ENCODE measurements at regions not wholly inside any gene's neighbourhood (a gene's known extent, or its start where the extent isn't known, plus 50 kb on each side); places are given as distances from the start of the nearest gene placed in this dataset.

GRCh38 chr14:28361486-28361885 is 405.1 kb upstream of the FOXG1 start:
- TF ChIP-seq CTCF (IDR thresholded peaks at IDR 0.05), result no peak

GRCh38 chr14:28365510-28365909 is 401.1 kb upstream of the FOXG1 start:
- TF ChIP-seq CTCF (IDR thresholded peaks at IDR 0.05), result no peak

- no peak for TF ChIP-seq CTCF (IDR thresholded peaks at IDR 0.05)
Observed at GRCh38 chr14:28373721-28374120, 392.9 kb upstream of the FOXG1 start.

GRCh38 chr14:28375295-28375694 is 391.3 kb upstream of the FOXG1 start:
- peak; percentile 59 for TF ChIP-seq CTCF (IDR thresholded peaks at IDR 0.05)

- TF ChIP-seq CTCF (IDR thresholded peaks at IDR 0.05), result no peak
Observed at GRCh38 chr14:28381656-28382055, 384.9 kb upstream of the FOXG1 start.

GRCh38 chr14:28382444-28383190 is 384.0 kb upstream of the FOXG1 start:
- TF ChIP-seq CTCF (IDR thresholded peaks at IDR 0.05), result no peak

- no peak for TF ChIP-seq CTCF (IDR thresholded peaks at IDR 0.05)
Observed at GRCh38 chr14:28398506-28398905, 368.1 kb upstream of the FOXG1 start.

- TF ChIP-seq CTCF (IDR thresholded peaks at IDR 0.05), result no peak
Observed at GRCh38 chr14:28406196-28406595, 360.4 kb upstream of the FOXG1 start.

Measured in LNCAP (cell line).